Gastroesophageal sphincter (tissue), 3 donors: ENCODE measurements at regions not wholly inside any gene's neighbourhood (a gene's known extent, or its start where the extent isn't known, plus 50 kb on each side); places are given as distances from the start of the nearest gene placed in this dataset.

Source experiments
- POLR2A ChIP-seq, 2 donors: fragments of 450-650 bp; IDR thresholded peaks; one replicate each; pipeline ENCODE4 v1.6.1; 2017; ENCODE audit warnings: antibody characterized with exemption in 2 of 2, mild to moderate bottlenecking in 2 of 2, moderate library complexity in 1 of 2
- TF ChIP-seq, protein P1 (sequence below), 4 experiments: fragments of 200-600 bp in 2 of 4; fragments of 450-650 bp in 2 of 4; sonication (generic) in 1 of 4; IDR thresholded peaks; one replicate each; pipeline ENCODE4 v1.5.1; 2017 to 2019; ENCODE audit warnings: antibody characterized with exemption in 4 of 4, mild to moderate bottlenecking in 2 of 4, moderate library complexity in 2 of 4

DNA sequence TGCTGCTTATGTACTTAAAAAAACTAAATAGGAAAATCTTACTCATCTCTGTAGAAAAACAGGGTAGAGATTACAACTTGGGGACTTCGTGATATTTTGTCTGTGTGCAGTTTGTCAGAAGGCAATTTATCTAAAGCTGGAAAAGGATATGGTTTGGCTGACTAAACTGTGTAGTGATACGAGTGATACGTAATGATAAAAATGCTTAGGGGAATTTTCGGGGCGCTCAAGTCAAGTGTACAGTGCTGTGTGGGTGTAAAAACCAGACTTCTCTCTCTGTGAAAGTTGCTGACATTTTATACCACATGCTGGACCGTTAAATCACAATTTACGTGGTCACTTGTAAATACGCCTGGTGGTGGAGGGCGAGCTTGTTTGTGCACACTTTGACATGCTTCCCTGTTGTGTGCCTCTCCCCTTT lies 221.7 kb downstream of the KCNRG start:
- no peak for TF ChIP-seq POLR2A (IDR thresholded peaks at IDR 0.05)
- TF ChIP-seq, protein P1, sequence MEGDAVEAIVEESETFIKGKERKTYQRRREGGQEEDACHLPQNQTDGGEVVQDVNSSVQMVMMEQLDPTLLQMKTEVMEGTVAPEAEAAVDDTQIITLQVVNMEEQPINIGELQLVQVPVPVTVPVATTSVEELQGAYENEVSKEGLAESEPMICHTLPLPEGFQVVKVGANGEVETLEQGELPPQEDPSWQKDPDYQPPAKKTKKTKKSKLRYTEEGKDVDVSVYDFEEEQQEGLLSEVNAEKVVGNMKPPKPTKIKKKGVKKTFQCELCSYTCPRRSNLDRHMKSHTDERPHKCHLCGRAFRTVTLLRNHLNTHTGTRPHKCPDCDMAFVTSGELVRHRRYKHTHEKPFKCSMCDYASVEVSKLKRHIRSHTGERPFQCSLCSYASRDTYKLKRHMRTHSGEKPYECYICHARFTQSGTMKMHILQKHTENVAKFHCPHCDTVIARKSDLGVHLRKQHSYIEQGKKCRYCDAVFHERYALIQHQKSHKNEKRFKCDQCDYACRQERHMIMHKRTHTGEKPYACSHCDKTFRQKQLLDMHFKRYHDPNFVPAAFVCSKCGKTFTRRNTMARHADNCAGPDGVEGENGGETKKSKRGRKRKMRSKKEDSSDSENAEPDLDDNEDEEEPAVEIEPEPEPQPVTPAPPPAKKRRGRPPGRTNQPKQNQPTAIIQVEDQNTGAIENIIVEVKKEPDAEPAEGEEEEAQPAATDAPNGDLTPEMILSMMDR (IDR thresholded peaks at IDR 0.05) = no peak
